Kidney epithelial cell (primary cell): ENCODE measurements at regions not wholly inside any gene's neighbourhood (a gene's known extent, or its start where the extent isn't known, plus 50 kb on each side); places are given as distances from the start of the nearest gene placed in this dataset.

ENCODE experiments used
- DNase-seq: peaks from one replicate; pipeline ENCODE4 v3.0.0-alpha.2; 2010; ENCODE audit warnings: low read depth
- H3K27me3 ChIP-seq: 2 replicates; pipeline ENCODE4 v1.6.0; 2011; ENCODE audit warnings: low read length; ENCODE audit not compliant: control insufficient read depth, insufficient read depth
- H3K36me3 ChIP-seq: 2 replicates; pipeline ENCODE4 v1.5.1; 2011; ENCODE audit warnings: low read length; ENCODE audit not compliant: control insufficient read depth, insufficient read depth
- H3K4me3 ChIP-seq: 2 replicates; pipeline ENCODE4 v1.5.1; 2011; ENCODE audit warnings: low read depth, mild to moderate bottlenecking, control low read depth, low read length
- CTCF ChIP-seq: IDR thresholded peaks from 2 replicates; pipeline ENCODE4 v1.5.1; 2011; ENCODE audit warnings: mild to moderate bottlenecking, moderate library complexity, low read length, control low read depth, inconsistent platforms; ENCODE audit not compliant: insufficient read depth, poor library complexity, severe bottlenecking

GRCh38 chr5:68384936-68385594 lies 169.5 kb downstream of the PIK3R1 start:
- DNase-seq = no peak
- Histone ChIP-seq H3K27me3 (no peaks in the 10 kb centered on the region), H3K4me3 (no peak overlapping the region), H3K36me3 (no peaks in the 10 kb centered on the region)
- no peak for TF ChIP-seq CTCF

GRCh38 chr5:68385936-68386335 lies 170.4 kb downstream of the PIK3R1 start:
- Histone ChIP-seq H3K4me3 (no peak overlapping the region), H3K27me3 (no peaks in the 10 kb centered on the region), H3K36me3 (no peaks in the 10 kb centered on the region)
- DNase-seq = no peak
- TF ChIP-seq CTCF = no peak

- no peak for TF ChIP-seq CTCF
- H3K36me3 ChIP-seq = no peaks in the 10 kb centered on the region
- H3K4me3 ChIP-seq = no peak overlapping the region
- no peak for DNase-seq
- H3K27me3 ChIP-seq = no peaks in the 10 kb centered on the region
Observed at GRCh38 chr5:68387074-68387796, 171.7 kb downstream of the PIK3R1 start.

GRCh38 chr5:68389618-68390017 lies 174.1 kb downstream of the PIK3R1 start:
- no peak for TF ChIP-seq CTCF
- no peak overlapping the region for H3K4me3 ChIP-seq
- no peak for DNase-seq
- no peaks in the 10 kb centered on the region for H3K27me3 ChIP-seq
- H3K36me3 ChIP-seq = no peaks in the 10 kb centered on the region

- no peak for TF ChIP-seq CTCF
- Histone ChIP-seq H3K36me3 (no peaks in the 10 kb centered on the region), H3K4me3 (no peak overlapping the region), H3K27me3 (no peaks in the 10 kb centered on the region)
- DNase-seq = no peak
Observed at GRCh38 chr5:68392617-68393016, 177.1 kb downstream of the PIK3R1 start.
